DMS 273 (cell line): ENCODE measurements at regions not wholly inside any gene's neighbourhood (a gene's known extent, or its start where the extent isn't known, plus 50 kb on each side); places are given as distances from the start of the nearest gene placed in this dataset.
"Not testable (repeated sequence)": the region's sequence is repeated elsewhere in the genome, so short reads cannot be mapped to it uniquely, and the experiment has no call there.

Experiments
- DNase-seq: peaks from one replicate; lab custom pipeline; 2025; ENCODE audit not compliant: unreplicated experiment; lab: John Stamatoyannopoulos, UW

GRCh38 chr5:176018598-176018997 is 50.5 kb upstream of the THOC3 start:
- not testable (repeated sequence) for DNase-seq

- not testable (repeated sequence) for DNase-seq
Measured at GRCh38 chr5:176020852-176021251, 52.7 kb upstream of the THOC3 start.

GRCh38 chr5:176023535-176023934 is 55.4 kb upstream of the THOC3 start:
- not testable (repeated sequence) for DNase-seq

GRCh38 chr5:176029445-176029844 is 61.3 kb upstream of the THOC3 start:
- DNase-seq = not testable (repeated sequence)

- not testable (repeated sequence) for DNase-seq
Measured at GRCh38 chr5:176030361-176031117, 62.4 kb upstream of the THOC3 start.

- DNase-seq = not testable (repeated sequence)
Measured at GRCh38 chr5:176031118-176031510, 63.0 kb upstream of the THOC3 start.

- DNase-seq = not testable (repeated sequence)
Measured at GRCh38 chr5:176033186-176033585, 65.1 kb upstream of the THOC3 start.

GRCh38 chr5:176034407-176035200 is 66.5 kb upstream of the THOC3 start:
- DNase-seq = not testable (repeated sequence)

GRCh38 chr5:176035201-176035530 is 67.1 kb upstream of the THOC3 start:
- not testable (repeated sequence) for DNase-seq

- not testable (repeated sequence) for DNase-seq
Measured at GRCh38 chr5:176035816-176036308, 67.7 kb upstream of the THOC3 start.

GRCh38 chr5:176036391-176036790 is 68.3 kb upstream of the THOC3 start:
- not testable (repeated sequence) for DNase-seq

GRCh38 chr5:176037190-176037589 is 69.1 kb upstream of the THOC3 start:
- not testable (repeated sequence) for DNase-seq

- DNase-seq = not testable (repeated sequence)
Measured at GRCh38 chr5:176040105-176040801, 72.1 kb upstream of the THOC3 start.

- DNase-seq = not testable (repeated sequence)
Measured at GRCh38 chr5:176041248-176041994, 73.3 kb upstream of the THOC3 start.

GRCh38 chr5:176042020-176042658 is 74.0 kb upstream of the THOC3 start:
- DNase-seq = not testable (repeated sequence)

GRCh38 chr5:176043252-176043829 is 75.2 kb upstream of the THOC3 start:
- not testable (repeated sequence) for DNase-seq

- not testable (repeated sequence) for DNase-seq
Measured at GRCh38 chr5:176043986-176044385, 75.9 kb upstream of the THOC3 start.

- not testable (repeated sequence) for DNase-seq
Measured at GRCh38 chr5:176044431-176044830, 76.3 kb upstream of the THOC3 start.

- DNase-seq = not testable (repeated sequence)
Measured at GRCh38 chr5:176045442-176045841, 77.3 kb upstream of the THOC3 start.

- DNase-seq = not testable (repeated sequence)
Measured at GRCh38 chr5:176048671-176049070, 80.6 kb upstream of the THOC3 start.
